HG02938 (cell line): ENCODE measurements at regions not wholly inside any gene's neighbourhood (a gene's known extent, or its start where the extent isn't known, plus 50 kb on each side); places are given as distances from the start of the nearest gene placed in this dataset.
"Not testable (repeated sequence)": the region's sequence is repeated elsewhere in the genome, so short reads cannot be mapped to it uniquely, and the experiment has no call there.

Experiments
- ATAC-seq: cut with Tn5 transposase; IDR thresholded peaks from one replicate; pipeline ENCODE4 v1.9.1; 2021; ENCODE audit warnings: mild to moderate bottlenecking, moderate library complexity; ENCODE audit not compliant: unreplicated experiment

DNA sequence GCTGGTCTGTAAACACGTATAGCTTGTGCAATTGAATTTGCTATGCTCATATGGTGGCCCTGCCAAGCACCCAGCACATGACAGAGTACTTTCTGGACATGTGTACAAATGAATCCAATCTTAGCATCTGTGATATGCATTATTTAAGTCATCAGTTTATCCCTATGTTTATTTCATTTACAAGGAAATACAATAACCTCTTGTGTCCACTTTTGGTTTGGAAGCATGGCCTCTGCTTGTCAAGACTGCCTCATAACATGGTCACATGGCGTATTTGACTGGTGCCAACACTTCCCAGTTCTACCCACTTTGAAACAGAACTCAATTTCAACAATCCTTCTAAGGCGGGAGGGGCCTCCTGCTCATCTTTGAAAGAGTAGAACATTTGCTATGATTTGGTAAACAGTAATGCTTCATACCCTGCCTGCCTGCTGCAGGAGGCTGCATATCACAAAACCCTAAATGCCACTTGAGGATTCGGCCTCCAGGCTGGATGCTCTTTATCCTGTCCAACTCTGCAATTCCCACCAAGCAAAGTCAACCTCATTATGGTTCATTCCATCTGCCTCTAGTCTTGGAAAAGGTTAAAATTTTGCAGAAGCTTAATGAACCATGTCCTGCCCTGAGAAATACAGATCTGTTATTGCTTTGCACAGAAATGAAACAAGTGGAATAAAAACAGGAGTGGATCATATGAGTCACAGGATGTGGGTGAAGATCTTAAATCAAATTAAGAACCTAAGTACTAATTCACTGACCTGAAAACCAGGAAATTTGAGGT, 151.3 kb downstream of the CYSLTR2 start:
- ATAC-seq = no peak

- ATAC-seq = no peak
These were observed 152.8 kb downstream of the CYSLTR2 start for GRCh38 chr13:48806522-48806921.

DNA sequence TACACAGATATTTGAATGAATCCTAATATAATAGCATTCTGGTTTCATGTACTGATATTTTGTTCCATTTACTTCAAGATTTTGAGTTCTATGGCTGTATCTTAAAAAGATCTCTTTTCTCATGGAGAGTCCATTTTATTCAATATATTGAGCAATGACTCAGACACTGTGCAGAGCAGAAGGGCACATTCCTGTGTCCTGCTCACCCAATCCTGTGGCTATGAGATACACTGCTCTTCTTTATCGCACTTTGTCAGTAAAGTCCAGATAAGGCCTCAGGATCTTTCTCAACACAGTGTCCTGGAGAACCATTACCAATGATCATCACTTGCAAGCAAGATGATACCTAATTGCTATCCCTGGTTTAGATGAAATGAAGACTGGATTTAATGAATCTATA, 155.0 kb downstream of the CYSLTR2 start:
- ATAC-seq = no peak

- no peak for ATAC-seq
These were observed 156.3 kb downstream of the CYSLTR2 start for GRCh38 chr13:48810013-48810412.

GRCh38 chr13:48813518-48813917, 159.8 kb downstream of the CYSLTR2 start:
- no peak for ATAC-seq

DNA sequence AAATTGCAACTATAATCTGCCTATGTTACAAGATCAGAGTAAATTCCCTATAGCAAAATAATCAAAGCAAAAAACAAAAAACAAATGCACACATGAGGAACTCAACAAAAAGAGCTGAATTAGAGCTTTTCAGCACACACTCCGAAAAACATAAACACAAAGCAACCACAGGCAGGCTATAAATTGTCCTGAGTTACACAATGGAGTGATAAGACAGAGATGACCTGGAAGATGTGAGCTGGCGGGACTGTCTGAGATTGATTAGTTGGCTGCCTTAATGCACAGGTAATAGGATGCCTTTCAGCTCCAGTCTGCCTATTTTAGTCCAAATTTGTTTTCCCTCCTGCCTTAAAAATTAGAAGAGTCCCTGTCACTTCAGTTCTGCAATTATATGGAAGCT, 159.0 kb upstream of the FNDC3A start:
- ATAC-seq = no peak

DNA sequence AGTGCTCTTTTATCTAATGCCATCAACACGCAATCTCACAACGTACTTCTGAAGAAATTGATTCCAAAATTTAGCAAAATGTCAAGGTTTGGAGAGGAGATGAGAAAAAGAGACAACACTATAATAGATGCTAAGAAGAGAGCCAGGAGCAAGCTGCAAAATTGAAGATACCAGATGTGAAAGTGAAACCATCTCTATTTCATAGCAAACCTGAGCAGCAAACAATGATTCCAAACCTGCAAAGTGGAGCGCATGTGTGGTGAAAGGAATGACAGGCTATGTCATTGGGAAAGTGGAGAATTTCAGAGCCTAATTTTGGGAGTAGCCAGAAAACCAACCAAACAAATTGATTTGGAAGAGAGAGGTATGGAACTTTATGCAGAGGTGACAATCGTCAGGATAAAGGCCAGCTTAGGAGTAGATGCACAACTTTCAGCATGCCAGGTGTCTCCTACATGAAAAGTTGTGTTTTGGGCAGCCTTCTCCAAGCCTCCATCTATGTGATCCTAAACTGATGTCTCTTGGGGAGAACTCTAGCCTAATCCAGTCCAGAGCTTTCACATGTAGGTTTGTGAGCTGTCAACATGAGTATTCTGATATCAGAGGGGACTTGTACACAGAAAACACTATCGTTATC, 158.4 kb upstream of the FNDC3A start:
- no peak for ATAC-seq

DNA sequence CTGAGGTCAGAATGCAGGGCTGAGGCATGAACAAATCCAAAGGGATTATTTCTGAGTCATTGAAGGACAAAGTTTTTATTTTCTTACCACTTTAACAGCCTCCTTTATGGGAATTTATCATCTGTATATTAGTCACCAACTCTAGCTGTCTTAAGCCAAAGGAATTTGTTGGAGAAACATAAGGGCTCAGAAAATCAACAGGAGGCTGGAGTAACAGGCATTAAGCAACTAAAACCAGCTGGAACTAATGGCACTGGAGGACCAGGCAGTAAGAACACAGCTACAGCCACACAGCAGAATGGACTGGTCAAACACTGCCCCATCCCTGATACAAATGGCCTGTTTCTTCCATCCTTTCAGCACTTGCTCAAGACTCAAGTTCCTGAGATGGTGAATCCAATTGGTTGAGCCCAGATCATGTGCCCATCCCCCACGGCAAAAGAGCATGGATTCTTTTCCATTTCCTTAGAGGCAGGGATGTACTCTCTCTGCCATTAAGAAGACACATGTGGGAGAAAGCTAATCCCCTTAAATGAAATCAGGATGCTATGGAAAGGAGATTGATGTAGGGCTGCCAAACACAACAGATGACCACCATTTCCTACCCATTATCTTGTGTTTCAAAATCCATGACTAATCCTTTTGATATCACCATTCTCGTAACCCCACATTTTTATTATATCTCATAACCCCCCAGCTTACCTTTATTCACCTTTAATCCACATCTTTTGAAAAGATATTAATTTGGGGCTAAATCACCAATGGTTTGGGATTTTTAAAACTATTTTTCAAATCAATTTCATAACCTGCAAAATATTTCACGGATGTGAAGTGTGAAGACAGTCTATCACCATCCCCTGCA, 157.0 kb upstream of the FNDC3A start:
- no peak for ATAC-seq

- no peak for ATAC-seq
These were observed 156.3 kb upstream of the FNDC3A start for GRCh38 chr13:48819376-48819775.

DNA sequence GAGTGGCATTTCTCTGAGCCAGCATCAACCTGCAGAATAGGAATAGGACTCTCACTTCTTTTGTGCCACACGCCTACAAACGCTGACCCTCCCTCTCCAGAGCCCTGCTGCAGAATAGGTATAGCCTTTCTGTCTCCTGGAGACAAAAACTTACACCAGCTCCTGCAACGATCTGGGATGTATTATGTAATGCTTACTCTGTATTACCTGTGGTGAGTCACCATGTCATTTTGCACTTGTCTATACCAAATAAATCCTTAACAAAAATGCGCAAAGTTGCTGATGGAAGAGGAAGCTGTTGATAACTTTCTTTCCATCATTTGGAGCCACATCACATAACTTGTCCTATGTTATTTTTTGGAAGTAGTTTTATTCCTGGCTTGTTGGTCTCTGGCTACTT, 155.8 kb upstream of the FNDC3A start:
- no peak for ATAC-seq

DNA sequence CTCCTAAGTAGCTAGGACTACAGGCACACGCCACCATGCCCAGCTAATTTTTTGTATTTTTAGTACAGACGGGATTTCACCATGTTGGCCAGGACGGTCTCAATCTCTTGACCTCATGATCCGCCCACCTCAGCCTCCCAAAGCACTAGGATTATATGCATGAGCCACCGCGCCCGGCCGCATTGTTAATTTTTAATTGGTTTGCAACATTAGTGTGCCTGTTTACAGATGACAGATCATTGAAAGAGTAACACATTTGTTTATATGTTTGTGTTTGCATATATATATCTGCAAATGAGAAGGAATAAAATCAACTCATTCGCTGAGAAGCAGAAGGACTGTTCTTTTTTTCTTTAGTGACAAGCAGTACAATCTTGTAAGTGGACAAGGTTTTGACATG, 152.2 kb upstream of the FNDC3A start:
- not testable (repeated sequence) for ATAC-seq

DNA sequence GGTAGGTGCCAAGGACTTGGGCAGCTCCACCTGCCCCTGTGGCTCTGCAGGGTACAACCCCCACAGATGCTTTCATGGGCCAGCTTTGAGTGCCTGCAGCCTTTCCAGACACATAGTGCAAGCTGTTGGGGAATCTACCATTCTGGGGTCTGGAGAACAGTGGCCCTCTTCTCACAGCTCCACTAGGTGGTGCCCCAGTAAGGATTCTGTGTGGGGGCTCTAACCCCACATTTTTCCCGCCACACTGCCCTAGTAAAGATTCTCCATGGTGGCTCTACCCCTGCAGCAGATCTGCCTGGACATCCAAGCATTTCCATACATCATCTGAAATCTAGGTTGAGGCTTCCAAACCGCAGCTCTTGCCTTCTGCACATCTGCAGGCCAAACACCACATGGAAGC, 149.7 kb upstream of the FNDC3A start:
- no peak for ATAC-seq

- ATAC-seq = not testable (repeated sequence)
These were observed 148.7 kb upstream of the FNDC3A start for GRCh38 chr13:48826922-48827454.

GRCh38 chr13:48827709-48828108, 148.0 kb upstream of the FNDC3A start:
- ATAC-seq = no peak

GRCh38 chr13:48828962-48829411, 146.7 kb upstream of the FNDC3A start:
- peak; percentile 68 for ATAC-seq

DNA sequence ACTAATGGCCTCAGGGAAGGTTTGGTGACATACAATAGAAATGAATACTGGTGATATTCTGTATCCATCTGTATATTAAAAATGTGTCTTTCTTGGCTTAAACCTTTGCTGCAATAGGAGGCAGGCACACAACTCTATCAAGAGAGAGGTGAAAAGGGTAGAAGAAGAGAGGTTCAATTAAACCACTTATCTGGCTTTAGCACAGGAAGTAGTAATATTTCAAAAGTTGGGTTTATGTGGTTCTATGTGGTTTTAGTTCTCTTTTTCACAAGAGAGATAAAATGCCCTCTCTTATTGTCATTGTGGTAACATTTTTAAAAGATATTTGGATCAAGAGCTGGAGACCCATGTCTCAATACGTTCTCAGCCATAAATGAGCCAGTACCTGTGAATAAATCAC, 146.2 kb upstream of the FNDC3A start:
- peak; percentile 62 for ATAC-seq

DNA sequence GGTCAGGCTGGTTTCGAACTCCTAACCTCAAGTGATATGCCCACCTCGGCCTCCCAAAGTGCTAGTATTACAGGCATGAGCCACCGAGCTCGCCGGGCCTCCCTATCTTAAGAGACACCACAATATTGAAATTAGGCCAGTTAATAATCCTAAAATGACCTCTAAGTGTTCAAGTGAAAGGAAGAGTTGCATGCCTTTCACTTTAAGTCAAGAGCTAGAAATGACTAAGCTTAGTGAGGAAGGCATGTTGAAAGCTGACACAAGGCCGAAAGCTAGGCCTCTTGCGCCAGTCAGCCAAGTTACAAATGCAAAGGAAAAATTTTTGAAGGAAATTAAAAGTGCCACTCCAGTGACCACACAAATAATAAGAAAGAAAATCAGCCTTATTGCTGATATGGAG, 144.5 kb upstream of the FNDC3A start:
- ATAC-seq = no peak

- ATAC-seq = no peak
These were observed 142.3 kb upstream of the FNDC3A start for GRCh38 chr13:48833412-48833811.

GRCh38 chr13:48835326-48835725, 140.4 kb upstream of the FNDC3A start:
- not testable (repeated sequence) for ATAC-seq

GRCh38 chr13:48838193-48838973, 137.3 kb upstream of the FNDC3A start:
- no peak for ATAC-seq

- ATAC-seq = no peak
These were observed 136.5 kb upstream of the FNDC3A start for GRCh38 chr13:48839171-48839570.
